ENCODE measurements at regions not wholly inside any gene's neighbourhood (a gene's known extent, or its start where the extent isn't known, plus 50 kb on each side); places are given as distances from the start of the nearest gene placed in this dataset.

DNA sequence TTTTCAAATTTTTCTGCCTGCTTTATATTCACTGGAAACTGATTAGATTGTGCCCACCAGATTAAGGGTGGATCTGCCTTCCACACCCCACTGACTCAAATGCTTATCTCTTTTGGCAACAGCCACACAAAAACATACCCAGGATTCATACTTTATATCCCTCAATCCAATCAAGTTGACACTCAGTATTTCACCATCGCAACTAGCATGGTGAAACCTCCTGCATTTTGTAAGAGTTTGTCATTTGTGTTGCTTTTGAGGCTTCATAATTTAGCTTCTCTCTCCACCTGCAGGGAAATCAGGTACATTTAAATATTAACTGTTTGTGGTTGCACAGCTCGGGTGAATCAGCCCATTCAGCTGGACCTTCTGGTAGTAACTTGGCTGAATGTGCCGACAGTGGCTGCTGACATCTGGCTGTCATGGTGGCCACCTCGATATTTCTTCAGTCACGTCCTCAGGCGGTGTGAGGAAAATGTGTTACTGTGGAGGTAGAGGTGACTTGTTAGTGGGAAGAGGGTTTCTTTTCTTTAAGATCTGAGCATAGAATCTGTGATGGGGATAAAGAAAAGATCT lies 224.0 kb downstream of the PTBP2 start:
- no peak for DNase-seq
- no peak overlapping the region for H3K4me3 Mint-ChIP-seq
- TF ChIP-seq, protein P1, sequence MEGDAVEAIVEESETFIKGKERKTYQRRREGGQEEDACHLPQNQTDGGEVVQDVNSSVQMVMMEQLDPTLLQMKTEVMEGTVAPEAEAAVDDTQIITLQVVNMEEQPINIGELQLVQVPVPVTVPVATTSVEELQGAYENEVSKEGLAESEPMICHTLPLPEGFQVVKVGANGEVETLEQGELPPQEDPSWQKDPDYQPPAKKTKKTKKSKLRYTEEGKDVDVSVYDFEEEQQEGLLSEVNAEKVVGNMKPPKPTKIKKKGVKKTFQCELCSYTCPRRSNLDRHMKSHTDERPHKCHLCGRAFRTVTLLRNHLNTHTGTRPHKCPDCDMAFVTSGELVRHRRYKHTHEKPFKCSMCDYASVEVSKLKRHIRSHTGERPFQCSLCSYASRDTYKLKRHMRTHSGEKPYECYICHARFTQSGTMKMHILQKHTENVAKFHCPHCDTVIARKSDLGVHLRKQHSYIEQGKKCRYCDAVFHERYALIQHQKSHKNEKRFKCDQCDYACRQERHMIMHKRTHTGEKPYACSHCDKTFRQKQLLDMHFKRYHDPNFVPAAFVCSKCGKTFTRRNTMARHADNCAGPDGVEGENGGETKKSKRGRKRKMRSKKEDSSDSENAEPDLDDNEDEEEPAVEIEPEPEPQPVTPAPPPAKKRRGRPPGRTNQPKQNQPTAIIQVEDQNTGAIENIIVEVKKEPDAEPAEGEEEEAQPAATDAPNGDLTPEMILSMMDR (IDR thresholded peaks at IDR 0.05), result no peak
- no peaks in the 10 kb centered on the region for H3K27me3 Mint-ChIP-seq (ENCODE audit: low read depth, poor library complexity)
- H3K36me3 Mint-ChIP-seq (ENCODE audit: low read depth), result no peaks in the 10 kb centered on the region
- peaks cover 8% of the 10 kb centered on the region for H3K4me1 Mint-ChIP-seq
- H3K9me3 Mint-ChIP-seq, result no peaks in the 10 kb centered on the region
- H3K27ac Mint-ChIP-seq, result no peak overlapping the region

DNA sequence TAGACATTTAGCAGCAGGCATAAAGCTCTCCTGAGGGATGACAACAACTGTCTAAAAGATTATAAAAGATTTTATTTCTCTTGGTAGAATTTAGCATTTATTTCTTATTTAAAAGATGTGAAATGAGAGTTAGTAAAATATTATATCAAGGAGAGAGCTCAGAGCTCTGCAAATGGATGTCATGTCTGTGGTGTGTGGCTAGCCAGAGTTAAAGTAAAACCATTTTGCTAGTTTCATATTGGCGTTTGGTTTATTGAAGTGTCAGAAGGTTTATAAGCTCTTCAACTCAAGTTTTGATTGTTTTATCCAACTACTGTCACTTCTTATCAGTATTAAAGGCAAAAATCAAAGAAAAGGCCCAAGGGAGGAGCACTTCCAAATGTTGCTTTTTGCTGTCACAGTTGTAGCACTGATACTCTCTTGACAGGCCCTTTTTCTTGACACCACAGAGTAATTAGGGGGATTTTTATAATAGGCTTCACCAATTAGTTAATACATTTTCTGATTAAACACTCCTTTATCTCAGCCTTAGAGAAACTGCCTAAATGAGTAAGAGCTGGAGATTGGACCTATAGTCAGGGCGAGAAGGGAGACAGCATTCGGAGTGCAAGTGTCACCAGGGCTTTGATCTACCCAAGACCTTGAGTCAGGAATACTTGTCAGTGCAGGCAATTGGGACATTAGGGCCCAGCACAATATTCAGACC lies 233.9 kb downstream of the PTBP2 start:
- H3K4me1 Mint-ChIP-seq, result peaks cover 6% of the 10 kb centered on the region
- no peaks in the 10 kb centered on the region for H3K9me3 Mint-ChIP-seq
- TF ChIP-seq, protein P1 (IDR thresholded peaks at IDR 0.05), result no peak
- no peak overlapping the region for H3K27ac Mint-ChIP-seq
- H3K36me3 Mint-ChIP-seq (ENCODE audit: low read depth), result no peaks in the 10 kb centered on the region
- no peaks in the 10 kb centered on the region for H3K27me3 Mint-ChIP-seq (ENCODE audit: low read depth, poor library complexity)
- no peak for DNase-seq
- H3K4me3 Mint-ChIP-seq, result no peak overlapping the region

DNA sequence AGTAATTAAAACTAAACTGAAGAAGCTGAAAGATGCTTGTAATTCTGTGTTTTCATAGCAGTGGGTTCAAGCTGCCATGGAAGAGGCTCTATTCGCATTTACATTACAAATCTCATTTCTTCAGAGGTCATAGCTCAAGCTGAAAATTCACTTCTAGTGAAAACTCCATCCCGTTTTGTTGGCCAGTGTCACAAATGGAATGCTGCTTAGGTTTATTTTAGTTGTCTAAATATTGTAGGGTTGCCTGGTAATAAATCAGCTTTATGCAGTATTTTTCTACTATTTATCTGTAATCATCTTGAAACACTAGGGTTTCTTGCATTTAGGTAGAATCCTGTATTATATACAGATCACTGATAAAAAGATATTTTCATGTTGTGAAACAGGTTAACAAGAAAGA lies 240.6 kb downstream of the PTBP2 start:
- TF ChIP-seq, protein P1 (IDR thresholded peaks at IDR 0.05), result no peak
- Mint-ChIP-seq H3K27ac (no peak overlapping the region), H3K9me3 (no peaks in the 10 kb centered on the region), H3K4me1 (no peaks in the 10 kb centered on the region), H3K27me3 (ENCODE audit: low read depth, poor library complexity) (no peaks in the 10 kb centered on the region), H3K4me3 (no peak overlapping the region), H3K36me3 (ENCODE audit: low read depth) (no peaks in the 10 kb centered on the region)
- no peak for DNase-seq

DNA sequence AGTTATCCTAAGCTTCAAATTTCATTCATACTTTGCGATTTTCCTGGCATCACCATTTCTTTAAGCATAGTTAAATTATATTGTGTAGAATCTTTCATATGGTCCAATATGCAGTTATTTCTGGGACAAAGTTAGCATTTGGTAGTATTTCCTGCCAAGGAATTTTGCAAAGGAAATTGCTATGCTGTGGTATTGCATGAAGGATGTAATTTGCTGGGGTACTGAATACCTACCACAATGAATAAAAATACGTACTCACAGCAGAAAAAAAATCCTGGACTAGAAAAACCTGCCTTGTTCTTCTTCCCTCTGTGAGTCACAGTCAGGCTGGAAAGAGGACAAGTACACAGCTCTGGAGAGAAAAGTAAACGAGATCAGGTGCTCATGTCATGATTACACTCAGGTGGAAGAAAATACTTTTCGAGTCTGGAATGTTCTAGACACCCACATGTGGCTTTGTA lies 241.2 kb downstream of the PTBP2 start:
- H3K4me1 Mint-ChIP-seq, result no peaks in the 10 kb centered on the region
- H3K9me3 Mint-ChIP-seq, result no peaks in the 10 kb centered on the region
- DNase-seq, result no peak
- H3K4me3 Mint-ChIP-seq, result no peak overlapping the region
- no peaks in the 10 kb centered on the region for H3K36me3 Mint-ChIP-seq (ENCODE audit: low read depth)
- no peaks in the 10 kb centered on the region for H3K27me3 Mint-ChIP-seq (ENCODE audit: low read depth, poor library complexity)
- TF ChIP-seq, protein P1 (IDR thresholded peaks at IDR 0.05), result no peak
- H3K27ac Mint-ChIP-seq, result no peak overlapping the region

DNA sequence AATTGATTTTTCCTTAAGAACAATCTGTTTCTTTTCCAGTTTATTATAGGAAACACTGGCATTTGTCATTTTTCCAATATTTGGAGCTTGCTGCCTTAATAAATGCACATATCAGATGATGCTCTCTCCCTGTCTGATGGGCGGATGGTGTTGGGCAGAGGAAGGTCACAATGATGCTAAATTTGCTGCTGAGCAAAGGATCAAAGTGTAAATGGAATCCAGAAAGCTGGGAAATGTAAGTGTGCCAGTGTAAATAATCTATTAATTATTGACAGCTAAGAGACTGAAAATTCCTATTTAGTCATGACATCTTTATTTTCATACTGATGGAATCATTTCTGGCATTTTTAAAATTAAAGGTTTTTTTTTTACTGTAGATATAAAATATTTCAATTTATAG lies 243.2 kb downstream of the PTBP2 start:
- Mint-ChIP-seq H3K9me3 (no peaks in the 10 kb centered on the region), H3K36me3 (ENCODE audit: low read depth) (no peaks in the 10 kb centered on the region), H3K27ac (no peak overlapping the region), H3K27me3 (ENCODE audit: low read depth, poor library complexity) (no peaks in the 10 kb centered on the region), H3K4me3 (no peak overlapping the region), H3K4me1 (no peaks in the 10 kb centered on the region)
- DNase-seq, result no peak
- TF ChIP-seq, protein P1 (IDR thresholded peaks at IDR 0.05), result no peak
